ENCODE measurements at regions not wholly inside any gene's neighbourhood (a gene's known extent, or its start where the extent isn't known, plus 50 kb on each side); places are given as distances from the start of the nearest gene placed in this dataset.

DNA sequence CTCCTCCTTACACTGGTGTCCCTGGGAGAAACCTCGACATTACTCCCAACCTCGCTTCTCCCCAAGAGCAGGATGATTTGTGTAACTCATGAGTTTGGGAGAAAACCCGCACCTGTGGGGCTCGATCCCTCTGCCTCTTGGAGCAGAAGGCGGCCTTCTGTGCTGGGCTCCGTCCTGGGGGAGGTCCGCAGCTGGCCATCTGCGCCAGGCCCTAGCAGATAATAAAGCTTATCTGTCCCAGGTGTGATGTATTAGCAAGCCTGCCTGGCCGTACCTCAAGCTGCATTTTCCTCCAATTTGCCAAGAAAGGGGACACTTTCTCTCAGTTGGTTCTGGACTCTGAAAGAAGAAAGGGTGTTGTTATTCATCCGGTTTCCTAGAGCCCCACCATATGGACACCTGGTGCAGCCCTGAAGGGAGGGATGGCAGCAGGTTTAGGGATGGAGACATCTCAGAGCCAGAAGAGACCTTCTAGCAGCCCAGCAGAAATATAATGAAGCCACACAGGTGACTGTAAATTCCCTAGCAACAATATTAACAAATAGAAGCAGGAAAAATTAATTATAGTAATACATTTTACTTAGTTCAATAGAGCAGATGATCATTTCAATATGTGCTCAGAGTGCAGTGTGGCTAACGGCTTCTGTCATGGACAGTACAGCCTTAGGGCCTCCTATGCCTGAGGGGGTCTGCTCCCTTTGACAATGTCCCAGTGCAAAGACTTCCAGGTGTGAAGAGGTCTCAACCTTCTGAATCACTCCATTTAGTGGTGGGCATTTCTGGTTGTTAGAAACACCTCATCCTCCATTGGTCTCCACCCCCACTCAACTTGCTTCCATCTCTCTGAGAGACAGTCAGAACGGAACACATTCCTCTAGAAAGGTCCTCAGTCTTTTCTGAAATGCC, 94.8 kb downstream of the CPN2 start:
- H3K4me1 Mint-ChIP-seq (ENCODE audit: low read depth) = peaks cover 22% of the 10 kb centered on the region
- DNase-seq (no peak), ATAC-seq (ENCODE audit: poor library complexity) (no peak)
- TF ChIP-seq CTCF (IDR thresholded peaks at IDR 0.05) = no peak
- peak overlapping the region; percentile 84 for H3K27ac Mint-ChIP-seq
- Histone ChIP-seq H3K27ac (ENCODE audit: low read depth in 1 of 2, low read length in 2 of 2) (peak overlapping the region in 1 of 2 donors; percentile 49), H3K4me1 (ENCODE audit: insufficient read depth, low read length) (peaks cover 14% of the 10 kb centered on the region), H3K4me3 (ENCODE audit: low read length) (no peak overlapping the region), H3K9me3 (ENCODE audit: control insufficient read depth in 1 of 2, insufficient read depth in 1 of 2, low read length in 2 of 2) (peaks cover 4% of the 10 kb centered on the region in 2 experiments), H3K27me3 (ENCODE audit: control insufficient read depth in 1 of 2, insufficient read depth in 2 of 2, low read length in 2 of 2) (no peaks in the 10 kb centered on the region), H3K36me3 (ENCODE audit: insufficient read depth, low read length) (no peaks in the 10 kb centered on the region)
- intact Hi-C loops (cut with DNase I, micrococcal nuclease) = no loop called here
- no peak overlapping the region for H3K4me3 Mint-ChIP-seq
- H3K36me3 Mint-ChIP-seq (ENCODE audit: low read depth) = no peaks in the 10 kb centered on the region
- POLR2A ChIA-PET = no interaction called here
- CTCF ChIA-PET = no interaction called here
- H3K9me3 Mint-ChIP-seq = no peaks in the 10 kb centered on the region
- H3K27me3 Mint-ChIP-seq = no peaks in the 10 kb centered on the region

- H3K27ac ChIP-seq (ENCODE audit: low read depth in 1 of 2, low read length in 2 of 2) = no peak overlapping the region
- Mint-ChIP-seq H3K4me3 (no peak overlapping the region), H3K4me1 (ENCODE audit: low read depth) (peaks cover 22% of the 10 kb centered on the region), H3K36me3 (ENCODE audit: low read depth) (no peaks in the 10 kb centered on the region), H3K9me3 (no peaks in the 10 kb centered on the region), H3K27me3 (no peaks in the 10 kb centered on the region), H3K27ac (peak overlapping the region; percentile 84)
- no peaks in the 10 kb centered on the region for H3K27me3 ChIP-seq (ENCODE audit: control insufficient read depth in 1 of 2, insufficient read depth in 2 of 2, low read length in 2 of 2)
- no peak for TF ChIP-seq CTCF (IDR thresholded peaks at IDR 0.05)
- intact Hi-C loops (cut with DNase I, micrococcal nuclease) = no loop called here
- H3K4me1 ChIP-seq (ENCODE audit: insufficient read depth, low read length) = peaks cover 14% of the 10 kb centered on the region
- H3K9me3 ChIP-seq (ENCODE audit: control insufficient read depth in 1 of 2, insufficient read depth in 1 of 2, low read length in 2 of 2) = peaks cover 4% of the 10 kb centered on the region in 2 experiments
- no peak for ATAC-seq (ENCODE audit: poor library complexity)
- no peak for DNase-seq
- CTCF ChIA-PET = no interaction called here
- H3K36me3 ChIP-seq (ENCODE audit: insufficient read depth, low read length) = no peaks in the 10 kb centered on the region
- POLR2A ChIA-PET = no interaction called here
- H3K4me3 ChIP-seq (ENCODE audit: low read length) = no peak overlapping the region
Measured at GRCh38 chr3:194257151-194257621, 93.9 kb downstream of the CPN2 start.

- POLR2A ChIA-PET = interaction anchor here (0.6 kb wide), 1 partner anchor 67 kb away, joined by 3 read pairs; no protein-coding TSS in a partner anchor
Measured at GRCh38 chr3:194257916-194258668, 93.0 kb downstream of the CPN2 start.

More at GRCh38 chr3:194257916-194258668, 93.0 kb downstream of the CPN2 start:
- CTCF ChIA-PET = interaction anchor here (0.7 kb wide), 1 partner anchor 81 kb away, joined by 3 read pairs; no protein-coding TSS in a partner anchor
- intact Hi-C loops (cut with DNase I, micrococcal nuclease) = no loop called here
- ATAC-seq (ENCODE audit: poor library complexity) (no peak), DNase-seq (no peak)
- no peaks in the 10 kb centered on the region for H3K9me3 Mint-ChIP-seq
- Histone ChIP-seq H3K27me3 (ENCODE audit: control insufficient read depth in 1 of 2, insufficient read depth in 2 of 2, low read length in 2 of 2) (no peaks in the 10 kb centered on the region), H3K27ac (ENCODE audit: low read depth in 1 of 2, low read length in 2 of 2) (no peak overlapping the region), H3K36me3 (ENCODE audit: insufficient read depth, low read length) (no peaks in the 10 kb centered on the region), H3K4me1 (ENCODE audit: insufficient read depth, low read length) (peaks cover 14% of the 10 kb centered on the region), H3K4me3 (ENCODE audit: low read length) (no peak overlapping the region), H3K9me3 (ENCODE audit: control insufficient read depth in 1 of 2, insufficient read depth in 1 of 2, low read length in 2 of 2) (peaks cover 4% of the 10 kb centered on the region in 2 experiments)
- H3K27ac Mint-ChIP-seq = no peak overlapping the region
- no peaks in the 10 kb centered on the region for H3K36me3 Mint-ChIP-seq (ENCODE audit: low read depth)
- peaks cover 22% of the 10 kb centered on the region for H3K4me1 Mint-ChIP-seq (ENCODE audit: low read depth)
- no peak for TF ChIP-seq CTCF (IDR thresholded peaks at IDR 0.05)
- no peak overlapping the region for H3K4me3 Mint-ChIP-seq
- no peaks in the 10 kb centered on the region for H3K27me3 Mint-ChIP-seq
